ENCODE measurements at regions not wholly inside any gene's neighbourhood (a gene's known extent, or its start where the extent isn't known, plus 50 kb on each side); places are given as distances from the start of the nearest gene placed in this dataset.

GRCh38 chr12:126681676-126682075 lies 1585.3 kb upstream of the TMEM132C start:
- DNase-seq (ENCODE audit: low read depth in 2 of 2) = no peak

- no peak for DNase-seq (ENCODE audit: low read depth in 2 of 2)
Observed at GRCh38 chr12:126684703-126685102, 1582.3 kb upstream of the TMEM132C start.

GRCh38 chr12:126685636-126686035 lies 1581.3 kb upstream of the TMEM132C start:
- DNase-seq (ENCODE audit: low read depth in 2 of 2) = no peak

- no peak for DNase-seq (ENCODE audit: low read depth in 2 of 2)
Observed at GRCh38 chr12:126688556-126688955, 1578.4 kb upstream of the TMEM132C start.

GRCh38 chr12:126700096-126700495 lies 1566.9 kb upstream of the TMEM132C start:
- DNase-seq (ENCODE audit: low read depth in 2 of 2) = no peak

- DNase-seq (ENCODE audit: low read depth in 2 of 2) = no peak
Observed at GRCh38 chr12:126704609-126705008, 1562.4 kb upstream of the TMEM132C start.

- no peak for DNase-seq (ENCODE audit: low read depth in 2 of 2)
Observed at GRCh38 chr12:126706300-126706699, 1560.7 kb upstream of the TMEM132C start.

- peak in 1 of 2 donors; percentile 5 for DNase-seq (ENCODE audit: low read depth in 2 of 2)
Observed at GRCh38 chr12:126708492-126708896, 1558.5 kb upstream of the TMEM132C start.

GRCh38 chr12:126718365-126718764 lies 1548.6 kb upstream of the TMEM132C start:
- DNase-seq (ENCODE audit: low read depth in 2 of 2) = no peak

GRCh38 chr12:126719912-126720705 lies 1546.9 kb upstream of the TMEM132C start:
- no peak for DNase-seq (ENCODE audit: low read depth in 2 of 2)

- no peak for DNase-seq (ENCODE audit: low read depth in 2 of 2)
Observed at GRCh38 chr12:126726481-126727217, 1540.3 kb upstream of the TMEM132C start.

- DNase-seq (ENCODE audit: low read depth in 2 of 2) = no peak
Observed at GRCh38 chr12:126727218-126728075, 1539.5 kb upstream of the TMEM132C start.

GRCh38 chr12:126734296-126734695 lies 1532.7 kb upstream of the TMEM132C start:
- no peak for DNase-seq (ENCODE audit: low read depth in 2 of 2)

- DNase-seq (ENCODE audit: low read depth in 2 of 2) = no peak
Observed at GRCh38 chr12:126734710-126735109, 1532.3 kb upstream of the TMEM132C start.

- no peak for DNase-seq (ENCODE audit: low read depth in 2 of 2)
Observed at GRCh38 chr12:126741536-126742240, 1525.3 kb upstream of the TMEM132C start.

- no peak for DNase-seq (ENCODE audit: low read depth in 2 of 2)
Observed at GRCh38 chr12:126742241-126742641, 1524.7 kb upstream of the TMEM132C start.

GRCh38 chr12:126747530-126748149 lies 1519.3 kb upstream of the TMEM132C start:
- DNase-seq (ENCODE audit: low read depth in 2 of 2) = peak; percentile 40 to 42

- DNase-seq (ENCODE audit: low read depth in 2 of 2) = no peak
Observed at GRCh38 chr12:126752021-126752420, 1514.9 kb upstream of the TMEM132C start.

GRCh38 chr12:126757326-126757725 lies 1509.6 kb upstream of the TMEM132C start:
- no peak for DNase-seq (ENCODE audit: low read depth in 2 of 2)

- DNase-seq (ENCODE audit: low read depth in 2 of 2) = no peak
Observed at GRCh38 chr12:126760092-126760491, 1506.9 kb upstream of the TMEM132C start.

GRCh38 chr12:126761420-126761819 lies 1505.5 kb upstream of the TMEM132C start:
- no peak for DNase-seq (ENCODE audit: low read depth in 2 of 2)
